H4 (cell line): ENCODE measurements at regions not wholly inside any gene's neighbourhood (a gene's known extent, or its start where the extent isn't known, plus 50 kb on each side); places are given as distances from the start of the nearest gene placed in this dataset.
"Not testable (repeated sequence)": the region's sequence is repeated elsewhere in the genome, so short reads cannot be mapped to it uniquely, and the experiment has no call there.

Source experiments
- DNase-seq: peaks from one replicate; pipeline ENCODE4 v3.0.0-alpha.2; 2015; ENCODE audit warnings: low spot score

- no peak for DNase-seq
Observed at GRCh38 chr9:102506406-102506805, 488.7 kb upstream of the CYLC2 start.

DNA sequence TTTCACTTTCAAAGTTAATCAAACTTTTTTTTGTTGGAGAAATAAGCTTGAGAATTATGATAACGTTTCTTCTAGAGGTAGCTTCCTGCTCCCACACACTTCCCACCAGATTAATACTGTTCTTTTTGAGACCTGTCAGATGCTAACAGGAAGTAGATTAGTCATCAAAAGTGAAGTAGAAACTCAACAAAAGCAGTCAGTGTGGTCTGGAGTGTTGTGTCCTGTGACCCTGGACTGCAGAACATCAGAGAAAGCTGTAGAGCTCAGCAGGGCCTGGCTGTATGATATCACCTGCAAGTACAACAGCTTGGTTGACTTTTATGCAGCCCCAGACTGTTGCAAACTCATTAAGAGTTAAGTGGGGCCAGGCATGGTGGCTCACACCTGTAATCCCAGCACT lies 495.7 kb upstream of the CYLC2 start:
- peak; percentile 19 for DNase-seq

DNA sequence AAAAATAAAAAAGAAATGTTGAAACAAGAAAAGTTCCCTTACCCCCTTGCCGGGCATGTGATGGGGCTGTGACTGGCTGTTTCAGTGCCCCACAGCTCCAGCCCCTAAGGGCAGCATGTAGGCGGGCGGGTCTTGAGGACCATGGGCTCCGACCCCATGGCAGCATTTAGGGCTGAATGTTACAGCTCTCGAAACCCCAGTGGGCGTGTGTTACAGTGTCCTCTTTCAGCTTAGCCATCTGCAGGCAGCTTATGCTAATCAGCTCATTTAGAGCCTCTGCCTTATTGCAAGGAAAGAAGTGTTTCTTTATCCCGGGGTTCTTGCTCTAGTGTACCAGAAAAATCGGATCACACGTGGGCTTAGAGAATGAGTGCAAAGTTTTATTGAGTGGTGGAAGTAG lies 497.4 kb upstream of the CYLC2 start:
- DNase-seq, result no peak

- DNase-seq, result not testable (repeated sequence)
Observed at GRCh38 chr9:102486976-102487375, 508.2 kb upstream of the CYLC2 start.

DNA sequence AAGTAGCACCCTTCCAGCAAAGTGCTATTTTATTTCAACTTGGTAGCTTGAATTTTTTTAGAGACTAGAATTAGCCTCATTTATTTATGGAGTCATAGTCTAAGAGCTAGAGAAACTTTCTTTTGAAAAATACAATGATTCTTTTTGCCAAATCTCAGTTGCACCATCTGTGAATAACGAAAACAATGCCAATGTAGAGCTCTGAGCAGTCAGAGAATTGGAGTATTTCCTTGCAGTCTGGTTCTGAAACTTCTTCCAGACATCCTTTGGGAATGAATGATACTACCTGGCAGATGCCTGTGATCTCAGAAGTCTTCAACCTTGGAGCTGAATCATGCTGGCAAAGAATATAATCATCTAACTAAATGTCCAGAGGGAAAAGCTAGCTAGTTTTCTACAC lies 511.5 kb upstream of the CYLC2 start:
- DNase-seq, result no peak

DNA sequence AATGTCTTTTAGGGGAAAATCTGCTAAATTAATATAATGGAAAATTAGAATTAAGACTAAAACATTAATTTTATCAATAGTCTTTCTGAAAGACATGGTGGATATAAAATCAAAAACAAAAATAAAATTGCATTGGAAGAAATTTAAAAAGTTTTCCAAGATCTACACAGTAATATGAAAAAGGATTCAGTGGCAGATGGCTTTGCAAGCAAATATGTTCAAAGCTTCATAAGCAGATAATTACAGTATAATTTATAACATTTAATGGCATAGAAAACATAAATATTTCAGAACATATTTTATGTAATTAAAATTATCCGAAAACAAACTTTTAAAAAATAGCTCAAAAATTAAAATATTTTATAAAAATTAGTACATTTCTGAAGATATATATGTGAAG lies 512.4 kb upstream of the CYLC2 start:
- no peak for DNase-seq

DNA sequence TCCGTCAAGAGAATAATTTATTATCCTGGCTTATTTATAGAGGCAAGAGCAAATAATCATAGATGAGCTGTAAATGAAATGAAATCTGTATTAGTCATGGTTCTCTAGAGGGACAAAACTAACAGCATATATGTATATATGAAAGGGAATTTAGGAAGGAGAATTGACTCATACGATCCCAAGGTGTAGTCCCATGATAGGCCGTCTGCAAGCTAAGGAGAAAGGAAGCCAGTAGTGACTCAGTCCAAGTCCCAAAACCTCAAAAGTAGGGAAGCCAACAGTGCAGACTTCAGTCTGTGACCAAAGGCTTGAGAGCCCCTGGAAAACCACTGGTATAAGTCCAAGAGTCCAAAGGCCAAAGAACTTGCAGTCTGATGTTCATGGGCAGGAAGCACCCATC lies 515.9 kb upstream of the CYLC2 start:
- peak; percentile 9 for DNase-seq

- no peak for DNase-seq
Observed at GRCh38 chr9:102474357-102474756, 520.8 kb upstream of the CYLC2 start.

DNA sequence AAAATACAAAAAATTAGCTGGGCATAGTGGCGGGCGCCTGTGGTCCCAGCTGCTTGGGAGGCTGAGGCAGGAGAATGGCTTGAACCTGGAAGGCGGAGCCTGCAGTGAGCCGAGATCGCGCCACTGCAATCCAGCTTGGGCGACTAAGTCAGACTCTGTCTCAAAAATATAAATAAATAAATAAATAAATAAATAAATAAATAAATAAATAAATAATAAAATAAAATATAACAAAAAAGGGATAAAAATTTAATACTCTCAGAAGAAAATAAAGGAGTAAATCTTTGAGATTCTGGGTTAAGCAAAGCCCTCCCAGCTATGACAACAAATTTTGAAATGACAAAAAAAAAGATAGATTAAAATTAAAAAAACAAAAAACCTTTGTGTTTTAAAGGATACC lies 525.7 kb upstream of the CYLC2 start:
- DNase-seq, result not testable (repeated sequence)

- DNase-seq, result peak; percentile 67
Observed at GRCh38 chr9:102461156-102461819, 533.8 kb upstream of the CYLC2 start.

GRCh38 chr9:102459828-102460227 lies 535.3 kb upstream of the CYLC2 start:
- no peak for DNase-seq

DNA sequence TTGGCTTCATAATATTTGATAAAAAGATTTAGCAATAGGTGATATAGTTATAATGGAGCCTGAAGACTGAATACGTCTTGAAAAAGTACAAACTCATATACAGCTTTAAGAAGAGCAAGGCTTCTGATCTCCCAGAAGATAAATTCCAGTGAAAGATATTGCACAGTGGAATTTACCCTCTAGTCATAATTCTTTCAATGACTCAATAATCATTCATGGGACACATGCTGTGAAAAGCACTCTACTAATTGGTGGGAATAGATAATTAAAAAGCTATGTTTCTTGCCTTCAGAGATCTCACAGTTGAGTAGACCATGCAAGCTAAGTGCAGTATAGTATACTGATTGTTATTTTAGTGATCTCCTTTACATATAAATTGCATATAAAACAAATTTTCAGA lies 538.6 kb upstream of the CYLC2 start:
- DNase-seq, result no peak

- no peak for DNase-seq
Observed at GRCh38 chr9:102445906-102446305, 549.2 kb upstream of the CYLC2 start.

- no peak for DNase-seq
Observed at GRCh38 chr9:102445181-102445747, 549.9 kb upstream of the CYLC2 start.

DNA sequence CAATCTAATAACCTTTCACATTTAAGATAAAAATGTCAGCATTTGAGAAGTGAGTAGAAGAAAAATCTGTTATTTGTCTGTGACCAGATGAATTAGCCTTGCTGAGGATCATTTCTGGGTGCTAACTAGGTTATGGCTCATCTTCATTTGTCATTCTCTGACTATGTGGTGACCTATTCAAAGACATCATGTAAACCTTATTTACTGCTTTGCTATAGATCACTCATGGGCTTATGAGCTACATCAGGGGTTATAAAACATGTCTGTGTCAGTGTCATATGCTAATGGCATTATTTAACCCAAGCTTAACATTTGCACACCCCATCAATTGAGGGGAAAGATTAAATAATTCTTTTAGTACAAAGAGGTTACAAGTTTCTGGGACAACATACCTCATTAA lies 555.5 kb upstream of the CYLC2 start:
- no peak for DNase-seq

- DNase-seq, result not testable (repeated sequence)
Observed at GRCh38 chr9:102436599-102436998, 558.5 kb upstream of the CYLC2 start.

GRCh38 chr9:102435427-102435826 lies 559.7 kb upstream of the CYLC2 start:
- no peak for DNase-seq

DNA sequence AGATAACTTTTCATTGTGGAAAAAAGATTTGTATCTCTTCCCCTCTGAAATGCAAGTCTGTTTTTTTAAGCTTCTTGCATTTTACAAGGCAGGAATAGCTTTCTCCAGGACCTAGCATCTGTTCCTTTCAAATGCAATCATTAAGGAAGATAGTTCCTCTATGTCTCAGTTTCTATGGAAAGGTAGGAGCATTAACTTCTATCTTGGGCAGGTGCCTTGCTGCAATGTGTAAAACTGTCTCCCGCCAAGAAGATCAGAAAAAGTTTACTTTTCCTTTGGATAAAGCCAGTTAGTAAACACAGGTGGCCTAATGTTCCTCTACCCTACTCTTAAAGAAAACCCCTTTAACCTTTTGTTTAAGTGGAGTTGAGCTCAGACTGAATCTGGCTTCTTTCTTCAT lies 560.6 kb upstream of the CYLC2 start:
- DNase-seq, result no peak

DNA sequence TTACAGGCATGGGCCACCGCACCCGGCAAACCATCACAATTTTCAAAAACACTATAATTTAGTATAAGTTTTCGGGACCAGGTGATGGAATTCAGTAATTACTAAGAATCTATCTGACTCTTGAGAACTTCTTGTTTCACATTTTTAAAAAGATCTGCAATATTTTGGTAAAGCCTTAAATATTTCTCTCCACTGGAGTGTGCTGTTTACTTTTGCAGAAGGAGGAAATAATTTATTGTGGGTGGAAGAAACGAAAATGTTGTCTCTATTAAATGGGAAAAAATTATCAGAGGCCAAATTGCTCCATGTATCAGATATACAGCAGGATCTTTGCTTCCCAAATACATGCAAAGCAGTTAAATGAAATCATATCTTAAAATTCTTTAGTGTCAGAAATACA lies 566.8 kb upstream of the CYLC2 start:
- DNase-seq, result no peak

DNA sequence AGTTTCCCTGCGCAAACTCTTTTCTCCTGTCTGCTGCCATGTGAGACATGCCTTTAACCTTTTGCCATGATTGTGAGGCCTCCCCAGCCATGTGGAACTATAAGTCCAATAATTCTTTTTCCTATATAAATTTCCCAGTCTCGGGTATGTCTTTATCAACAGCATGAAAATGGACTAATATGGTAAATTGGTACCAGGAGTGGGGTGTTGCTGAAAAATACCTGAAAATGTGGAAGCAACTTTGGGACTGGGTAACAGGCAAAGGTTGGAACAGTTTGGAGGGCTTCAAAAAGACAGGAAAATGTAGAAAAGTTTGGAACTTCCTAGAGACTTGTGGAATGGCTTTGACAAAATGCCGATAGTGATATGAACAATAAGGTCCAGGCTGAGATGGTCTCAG lies 578.9 kb upstream of the CYLC2 start:
- DNase-seq, result not testable (repeated sequence)

DNA sequence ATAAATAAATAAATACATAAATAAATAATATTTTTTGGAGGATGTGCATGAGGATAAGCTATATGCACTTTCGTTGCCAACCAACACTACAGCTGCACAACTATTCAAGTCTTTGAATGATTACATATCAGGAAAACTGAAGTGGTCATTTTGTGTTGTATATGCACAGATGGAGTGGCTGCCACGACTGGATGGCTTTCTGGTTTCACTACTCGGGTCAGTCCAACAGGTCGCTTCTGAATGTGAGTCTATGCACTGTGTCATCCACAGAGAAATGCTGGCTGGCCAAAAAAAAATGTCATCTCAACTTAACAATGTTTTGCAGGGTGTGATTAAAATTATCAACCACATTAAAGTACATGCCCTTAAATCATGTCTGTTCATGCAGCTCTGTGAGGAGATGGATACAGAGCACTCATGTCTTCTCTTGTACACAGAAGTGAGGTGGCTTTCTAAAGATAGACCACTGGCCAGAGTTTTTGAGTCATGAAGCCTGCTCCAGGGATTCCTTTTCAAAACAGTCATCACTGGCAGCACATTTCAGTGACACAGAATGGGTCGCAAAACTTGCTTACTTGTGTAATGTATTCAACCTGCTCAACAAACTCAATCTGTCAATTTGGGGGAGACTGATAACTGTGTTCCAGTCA lies 589.8 kb upstream of the CYLC2 start:
- no peak for DNase-seq

GRCh38 chr9:102403514-102403913 lies 591.6 kb upstream of the CYLC2 start:
- DNase-seq, result no peak

GRCh38 chr9:102398205-102398604 lies 596.9 kb upstream of the CYLC2 start:
- DNase-seq, result no peak

- DNase-seq, result not testable (repeated sequence)
Observed at GRCh38 chr9:102385620-102386019, 609.5 kb upstream of the CYLC2 start.
